Astrocyte (in vitro differentiated cells and primary cell): ENCODE measurements at regions not wholly inside any gene's neighbourhood (a gene's known extent, or its start where the extent isn't known, plus 50 kb on each side); places are given as distances from the start of the nearest gene placed in this dataset.

Experiments
- DNase-seq: peaks from one replicate; pipeline ENCODE4 v3.0.0-alpha.2; 2010; ENCODE audit warnings: low read depth
- FAIRE-seq: peaks from 2 replicates; lab custom pipeline; 2011; peaks lifted over from hg19 to GRCh38; lab: Jason Lieb, UNC
- H2AFZ ChIP-seq: 2 replicates; pipeline ENCODE4 v1.6.0; 2012; ENCODE audit warnings: low read depth, low read length, inconsistent platforms
- H3K27ac ChIP-seq: 2 replicates; pipeline ENCODE4 v1.5.1; 2011; ENCODE audit warnings: low read depth, low read length, inconsistent platforms
- H3K27me3 ChIP-seq: 2 replicates; pipeline ENCODE4 v1.6.0; 2011; ENCODE audit warnings: low read length, inconsistent platforms; ENCODE audit not compliant: insufficient read depth
- H3K36me3 ChIP-seq: 2 replicates; pipeline ENCODE4 v1.5.1; 2011; ENCODE audit warnings: low read length, inconsistent platforms; ENCODE audit not compliant: insufficient read depth
- H3K4me1 ChIP-seq: 2 replicates; pipeline ENCODE4 v1.5.1; 2011; ENCODE audit warnings: low read length, inconsistent platforms; ENCODE audit not compliant: insufficient read depth
- H3K4me2 ChIP-seq: 2 replicates; pipeline ENCODE4 v1.6.0; 2012; ENCODE audit warnings: low read length, inconsistent platforms
- H3K4me3 ChIP-seq: 2 replicates; pipeline ENCODE4 v1.5.1; 2011; ENCODE audit warnings: low read depth, mild to moderate bottlenecking, low read length, inconsistent platforms; ENCODE audit not compliant: insufficient read depth
- H3K79me2 ChIP-seq: 2 replicates; pipeline ENCODE4 v1.6.0; 2012; ENCODE audit warnings: mild to moderate bottlenecking, low read length, inconsistent platforms; ENCODE audit not compliant: insufficient read depth
- H3K9ac ChIP-seq: 2 replicates; pipeline ENCODE4 v1.6.0; 2012; ENCODE audit warnings: mild to moderate bottlenecking, low read length, inconsistent platforms
- H3K9me3 ChIP-seq: 2 replicates; pipeline ENCODE4 v1.5.1; 2012; ENCODE audit warnings: low read depth, mild to moderate bottlenecking, low read length, inconsistent platforms; ENCODE audit not compliant: insufficient read depth
- H4K20me1 ChIP-seq: 2 replicates; pipeline ENCODE4 v1.6.0; 2012; ENCODE audit warnings: low read length, inconsistent platforms; ENCODE audit not compliant: insufficient read depth
- H3K27ac Mint-ChIP-seq: one replicate; pipeline ENCODE4 v1.8.0; 2021; ENCODE audit warnings: mild to moderate bottlenecking, mixed read lengths; ENCODE audit not compliant: unreplicated experiment
- H3K27me3 Mint-ChIP-seq: one replicate; pipeline ENCODE4 v1.8.0; 2021; ENCODE audit warnings: low read depth, mixed read lengths; ENCODE audit not compliant: unreplicated experiment
- H3K36me3 Mint-ChIP-seq: one replicate; pipeline ENCODE4 v1.8.0; 2021; ENCODE audit warnings: low read depth, mixed read lengths; ENCODE audit not compliant: unreplicated experiment
- H3K4me1 Mint-ChIP-seq: one replicate; pipeline ENCODE4 v1.8.0; 2021; ENCODE audit warnings: low read depth, mixed read lengths; ENCODE audit not compliant: unreplicated experiment
- H3K4me3 Mint-ChIP-seq: one replicate; pipeline ENCODE4 v1.8.0; 2021; ENCODE audit warnings: mild to moderate bottlenecking, moderate library complexity, mixed read lengths; ENCODE audit not compliant: unreplicated experiment
- H3K9me3 Mint-ChIP-seq: one replicate; pipeline ENCODE4 v1.8.0; 2021; ENCODE audit warnings: mild to moderate bottlenecking, mixed read lengths; ENCODE audit not compliant: unreplicated experiment
- CTCF ChIP-seq: IDR thresholded peaks from 2 replicates; pipeline ENCODE4 v1.5.1; 2011; ENCODE audit warnings: low read depth, mild to moderate bottlenecking, inconsistent platforms, low read length, moderate library complexity; ENCODE audit not compliant: insufficient read depth
- EZH2 ChIP-seq: IDR thresholded peaks from 2 replicates; pipeline ENCODE4 v1.6.1; 2012; ENCODE audit warnings: mild to moderate bottlenecking, low read length, inconsistent platforms; ENCODE audit not compliant: insufficient read depth

- no peaks in the 10 kb centered on the region for H3K79me2 ChIP-seq
- no peak overlapping the region for H3K4me3 ChIP-seq
- Mint-ChIP-seq H3K27ac (no peak overlapping the region), H3K27me3 (no peaks in the 10 kb centered on the region), H3K36me3 (no peaks in the 10 kb centered on the region), H3K4me3 (no peak overlapping the region), H3K4me1 (no peaks in the 10 kb centered on the region), H3K9me3 (no peaks in the 10 kb centered on the region)
- DNase-seq (no peak), FAIRE-seq (no peak)
- H3K36me3 ChIP-seq: no peaks in the 10 kb centered on the region
- H3K4me2 ChIP-seq: no peak overlapping the region
- H3K9me3 ChIP-seq: no peaks in the 10 kb centered on the region
- no peaks in the 10 kb centered on the region for H3K27me3 ChIP-seq
- H2AFZ ChIP-seq: no peak overlapping the region
- H3K27ac ChIP-seq: no peak overlapping the region
- TF ChIP-seq EZH2: no peak
- no peak for TF ChIP-seq CTCF
- H4K20me1 ChIP-seq: no peaks in the 10 kb centered on the region
- H3K9ac ChIP-seq: no peak overlapping the region
- peaks cover 6% of the 10 kb centered on the region for H3K4me1 ChIP-seq
These were observed 80.8 kb upstream of the FUCA2 start for GRCh38 chr6:143592335-143592734.

DNA sequence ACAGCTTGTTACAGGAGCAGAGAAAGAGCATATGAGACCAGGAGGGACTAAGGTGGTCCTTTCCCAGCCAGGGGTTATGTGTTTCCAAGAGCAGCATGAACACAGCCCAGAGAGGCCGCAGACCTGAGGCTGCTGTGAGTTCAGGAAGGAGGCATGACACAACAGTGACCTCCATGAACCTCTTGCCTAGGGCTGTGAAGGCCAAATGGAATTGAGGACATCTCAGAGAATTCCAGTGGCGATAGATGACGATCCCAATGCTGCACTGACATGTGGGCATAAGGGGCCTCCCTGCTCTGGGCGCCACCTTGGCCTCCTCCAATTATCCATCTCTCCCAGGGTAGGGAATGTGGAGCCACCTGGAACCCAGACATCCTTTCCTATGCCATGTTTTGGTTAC, 79.9 kb upstream of the FUCA2 start:
- H3K4me1 ChIP-seq: peaks cover 6% of the 10 kb centered on the region
- no peak overlapping the region for H3K4me2 ChIP-seq
- no peaks in the 10 kb centered on the region for H3K4me1 Mint-ChIP-seq
- FAIRE-seq (no peak), DNase-seq (no peak)
- no peak overlapping the region for H3K9ac ChIP-seq
- H3K4me3 Mint-ChIP-seq: no peak overlapping the region
- no peaks in the 10 kb centered on the region for H3K27me3 Mint-ChIP-seq
- no peaks in the 10 kb centered on the region for H4K20me1 ChIP-seq
- no peak overlapping the region for H3K27ac ChIP-seq
- H3K27ac Mint-ChIP-seq: no peak overlapping the region
- H3K36me3 ChIP-seq: no peaks in the 10 kb centered on the region
- H3K79me2 ChIP-seq: no peaks in the 10 kb centered on the region
- no peaks in the 10 kb centered on the region for H3K36me3 Mint-ChIP-seq
- H3K27me3 ChIP-seq: no peaks in the 10 kb centered on the region
- no peak for TF ChIP-seq CTCF
- H3K9me3 Mint-ChIP-seq: no peaks in the 10 kb centered on the region
- no peak overlapping the region for H2AFZ ChIP-seq
- no peak overlapping the region for H3K4me3 ChIP-seq
- H3K9me3 ChIP-seq: no peaks in the 10 kb centered on the region

DNA sequence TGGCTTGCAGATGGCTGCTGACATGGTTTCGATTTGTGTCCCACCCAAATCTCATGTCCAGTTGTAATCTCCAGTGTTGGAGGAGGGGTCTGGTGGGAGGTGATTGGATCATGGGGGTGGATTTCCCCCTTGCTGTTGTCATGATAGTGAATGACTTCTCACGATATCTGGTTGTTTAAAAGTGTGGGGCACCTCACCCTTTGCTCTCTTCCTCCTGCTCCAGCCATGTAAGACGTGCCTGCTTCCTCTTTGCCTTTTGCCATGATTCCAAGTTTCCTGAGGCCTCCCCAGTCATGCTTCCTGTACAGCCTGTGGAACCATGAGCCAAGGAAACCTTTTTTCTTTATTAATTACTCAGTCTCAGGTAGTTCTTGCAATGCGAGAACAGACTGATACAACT, 77.6 kb upstream of the FUCA2 start:
- Mint-ChIP-seq H3K4me1 (no peaks in the 10 kb centered on the region), H3K27ac (no peak overlapping the region), H3K27me3 (no peaks in the 10 kb centered on the region), H3K9me3 (no peaks in the 10 kb centered on the region), H3K36me3 (no peaks in the 10 kb centered on the region), H3K4me3 (no peak overlapping the region)
- Histone ChIP-seq H3K36me3 (no peaks in the 10 kb centered on the region), H3K9ac (no peak overlapping the region), H3K4me3 (no peak overlapping the region), H4K20me1 (no peaks in the 10 kb centered on the region), H3K27me3 (no peaks in the 10 kb centered on the region), H3K4me2 (no peak overlapping the region), H3K4me1 (peaks cover 2% of the 10 kb centered on the region), H2AFZ (no peak overlapping the region), H3K79me2 (no peaks in the 10 kb centered on the region), H3K27ac (no peak overlapping the region), H3K9me3 (no peaks in the 10 kb centered on the region)
- DNase-seq (no peak), FAIRE-seq (no peak)
- no peak for TF ChIP-seq EZH2
- no peak for TF ChIP-seq CTCF
